Bronchial epithelial cell (primary cell): ENCODE measurements at regions not wholly inside any gene's neighbourhood (a gene's known extent, or its start where the extent isn't known, plus 50 kb on each side); places are given as distances from the start of the nearest gene placed in this dataset.

Source experiments
- DNase-seq: peaks from one replicate; pipeline ENCODE4 v3.0.0-alpha.2; 2010; ENCODE audit warnings: low read depth
- FAIRE-seq: peaks from 2 replicates; lab custom pipeline; 2011; peaks lifted over from hg19 to GRCh38; lab: Jason Lieb, UNC
- H3K27me3 ChIP-seq: 2 replicates; pipeline ENCODE4 v1.5.1; 2011; ENCODE audit warnings: low read length; ENCODE audit not compliant: control insufficient read depth, insufficient read depth
- H3K36me3 ChIP-seq: 2 replicates; pipeline ENCODE4 v1.5.1; 2011; ENCODE audit warnings: low read length; ENCODE audit not compliant: control insufficient read depth, insufficient read depth
- H3K4me3 ChIP-seq: 2 replicates; pipeline ENCODE4 v1.5.1; 2011; ENCODE audit warnings: mild to moderate bottlenecking, low read depth, low read length, control low read depth
- TF ChIP-seq, protein P1 (sequence below): IDR thresholded peaks from 2 replicates; pipeline ENCODE4 v1.5.1; 2011; ENCODE audit warnings: mild to moderate bottlenecking, moderate library complexity, low read length, control low read depth, inconsistent platforms; ENCODE audit not compliant: insufficient read depth, severe bottlenecking

DNA sequence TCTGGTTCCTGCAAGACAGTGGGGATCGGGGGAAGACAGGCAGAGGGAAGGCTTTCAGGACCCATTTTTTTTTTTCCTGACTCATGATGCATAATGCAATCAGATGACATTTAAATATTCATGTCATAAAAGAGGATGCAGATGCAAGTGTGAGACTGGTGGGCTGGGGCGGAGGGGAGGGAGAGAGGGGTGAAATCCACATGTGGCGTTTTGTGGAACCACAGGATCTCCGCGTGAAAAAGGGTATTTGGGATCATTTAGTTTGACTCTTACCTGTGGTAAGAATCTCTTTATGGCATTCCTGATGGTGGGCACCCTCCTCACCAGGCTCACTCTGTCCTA, 249.3 kb upstream of the CSF3R start:
- FAIRE-seq (no peak), DNase-seq (no peak)
- TF ChIP-seq, protein P1, sequence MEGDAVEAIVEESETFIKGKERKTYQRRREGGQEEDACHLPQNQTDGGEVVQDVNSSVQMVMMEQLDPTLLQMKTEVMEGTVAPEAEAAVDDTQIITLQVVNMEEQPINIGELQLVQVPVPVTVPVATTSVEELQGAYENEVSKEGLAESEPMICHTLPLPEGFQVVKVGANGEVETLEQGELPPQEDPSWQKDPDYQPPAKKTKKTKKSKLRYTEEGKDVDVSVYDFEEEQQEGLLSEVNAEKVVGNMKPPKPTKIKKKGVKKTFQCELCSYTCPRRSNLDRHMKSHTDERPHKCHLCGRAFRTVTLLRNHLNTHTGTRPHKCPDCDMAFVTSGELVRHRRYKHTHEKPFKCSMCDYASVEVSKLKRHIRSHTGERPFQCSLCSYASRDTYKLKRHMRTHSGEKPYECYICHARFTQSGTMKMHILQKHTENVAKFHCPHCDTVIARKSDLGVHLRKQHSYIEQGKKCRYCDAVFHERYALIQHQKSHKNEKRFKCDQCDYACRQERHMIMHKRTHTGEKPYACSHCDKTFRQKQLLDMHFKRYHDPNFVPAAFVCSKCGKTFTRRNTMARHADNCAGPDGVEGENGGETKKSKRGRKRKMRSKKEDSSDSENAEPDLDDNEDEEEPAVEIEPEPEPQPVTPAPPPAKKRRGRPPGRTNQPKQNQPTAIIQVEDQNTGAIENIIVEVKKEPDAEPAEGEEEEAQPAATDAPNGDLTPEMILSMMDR, result no peak
- Histone ChIP-seq H3K4me3 (no peak overlapping the region), H3K36me3 (no peaks in the 10 kb centered on the region), H3K27me3 (peaks cover 1% of the 10 kb centered on the region)

DNA sequence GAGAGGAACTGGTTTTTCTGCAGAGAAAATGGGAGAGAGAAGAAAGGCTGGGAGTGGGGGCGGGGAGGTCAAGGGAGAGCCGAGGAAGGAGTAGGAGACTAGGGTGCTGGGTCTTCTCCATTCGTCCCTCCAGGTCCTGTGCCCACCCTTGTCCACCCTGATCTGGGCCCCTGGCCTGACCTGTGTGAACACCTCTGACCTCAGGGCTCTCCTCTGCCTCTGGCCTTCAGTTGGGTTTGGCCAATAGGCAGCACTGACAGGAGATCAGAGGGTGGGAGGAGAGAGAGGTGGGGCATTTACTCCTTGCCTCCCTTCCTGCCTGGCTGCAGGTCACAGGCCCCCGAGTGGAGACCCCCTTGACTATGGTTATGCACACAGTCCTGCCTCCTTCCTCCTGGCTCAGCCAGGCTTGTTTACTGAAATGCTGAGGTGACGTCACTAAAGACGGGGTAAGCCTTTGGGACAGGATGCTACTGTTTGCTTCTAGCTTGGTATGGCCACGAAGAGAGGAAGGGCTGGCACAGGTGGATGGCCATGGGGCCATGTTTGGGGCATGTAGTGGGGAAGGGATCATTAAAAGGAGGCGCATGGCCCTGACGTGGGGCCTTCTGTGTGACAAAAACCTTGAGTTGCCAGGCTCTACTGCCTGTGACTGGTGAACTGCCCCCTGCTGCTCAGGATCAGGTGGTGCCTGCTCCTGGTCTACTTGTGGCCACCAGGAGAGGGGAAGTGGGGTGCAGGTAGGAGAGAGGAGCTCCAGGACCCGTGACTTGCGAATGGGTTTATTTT, 248.7 kb upstream of the CSF3R start:
- DNase-seq (no peak), FAIRE-seq (no peak)
- peaks cover 1% of the 10 kb centered on the region for H3K27me3 ChIP-seq
- no peak overlapping the region for H3K4me3 ChIP-seq
- TF ChIP-seq, protein P1, result no peak
- H3K36me3 ChIP-seq, result no peaks in the 10 kb centered on the region

DNA sequence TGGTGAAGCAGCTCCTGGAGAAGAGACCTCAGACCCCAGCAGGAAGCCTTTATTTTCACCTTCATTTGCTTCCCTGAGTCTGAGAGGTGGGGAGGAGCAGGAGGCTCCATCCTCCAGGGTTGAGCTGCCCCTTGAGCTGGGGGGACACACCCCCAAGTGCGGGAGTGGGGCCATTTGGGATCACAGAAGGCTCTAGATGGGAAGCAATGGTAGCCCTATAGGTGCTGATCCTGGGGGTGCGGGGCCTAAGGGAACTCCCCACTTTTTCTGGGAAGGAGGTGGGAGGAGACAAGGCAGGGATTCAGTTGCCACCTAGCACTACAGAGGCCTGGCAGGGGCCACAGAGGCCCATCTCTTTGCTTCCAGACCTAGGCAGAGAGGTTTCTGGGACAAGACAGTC, 247.9 kb upstream of the CSF3R start:
- TF ChIP-seq, protein P1, result no peak
- Histone ChIP-seq H3K4me3 (no peak overlapping the region), H3K36me3 (no peaks in the 10 kb centered on the region), H3K27me3 (no peaks in the 10 kb centered on the region)
- FAIRE-seq (no peak), DNase-seq (no peak)

DNA sequence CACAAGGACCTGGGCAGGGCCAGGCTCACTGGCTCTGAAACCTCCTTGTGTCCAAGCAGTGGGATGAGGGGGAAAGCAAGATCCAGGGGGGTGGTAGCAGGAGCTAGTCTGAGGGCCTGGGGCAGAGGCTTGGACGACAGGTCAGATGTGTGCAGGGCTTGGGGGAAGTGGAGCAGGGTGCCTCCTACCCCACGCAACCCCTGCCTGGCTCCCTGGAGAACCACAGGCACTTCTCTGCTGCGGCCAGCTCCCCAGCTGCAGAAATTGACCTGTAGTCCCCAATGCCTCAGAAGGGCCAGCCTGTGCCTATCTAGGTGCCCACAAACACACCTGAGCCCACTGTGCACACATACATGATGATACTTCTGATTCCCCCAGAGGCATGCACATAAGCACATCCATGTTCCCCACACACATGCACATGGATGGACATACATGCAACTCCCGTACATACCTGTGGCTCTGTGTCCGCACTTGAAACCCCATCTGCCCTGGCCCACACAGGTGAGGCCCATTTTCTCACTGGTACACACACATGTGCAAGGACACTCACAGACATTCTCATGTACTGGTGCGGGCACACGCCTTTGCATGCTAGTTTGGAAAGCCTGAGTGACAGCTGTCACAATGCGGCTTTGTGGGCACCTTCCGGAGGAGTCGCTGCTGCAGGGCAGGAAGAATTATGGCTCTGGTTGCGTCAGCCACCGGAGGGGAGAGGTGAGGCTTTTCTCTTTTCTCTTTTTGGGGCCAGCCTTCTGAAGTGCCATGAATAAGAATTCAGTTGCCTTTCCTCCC, 247.2 kb upstream of the CSF3R start:
- FAIRE-seq, result peak; percentile 13
- TF ChIP-seq, protein P1, result no peak

DNA sequence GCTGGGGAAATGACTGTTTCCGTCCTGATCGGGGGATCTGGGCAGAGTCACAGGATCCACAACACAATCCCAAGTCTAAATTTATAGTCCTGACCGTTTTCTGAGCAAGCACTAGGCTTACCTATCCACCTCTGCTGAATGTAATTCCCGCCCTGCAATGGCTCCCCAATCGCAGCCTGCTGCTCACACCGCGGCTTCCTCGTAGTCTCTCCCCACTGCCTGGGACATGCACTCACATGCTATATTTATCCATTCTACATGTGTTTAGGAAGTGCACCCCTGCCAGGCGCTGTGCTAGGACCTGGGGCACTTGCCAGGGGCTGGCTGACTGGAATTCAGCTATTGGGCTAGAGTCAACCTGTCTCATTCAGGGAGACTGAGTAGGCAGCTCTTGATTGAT, 246.6 kb upstream of the CSF3R start:
- DNase-seq (no peak), FAIRE-seq (no peak)
- TF ChIP-seq, protein P1, result no peak
- no peaks in the 10 kb centered on the region for H3K36me3 ChIP-seq
- H3K27me3 ChIP-seq, result no peaks in the 10 kb centered on the region
- no peak overlapping the region for H3K4me3 ChIP-seq

More for the DNA sequence above, 247.2 kb upstream of the CSF3R start:
- Histone ChIP-seq H3K4me3 (no peak overlapping the region), H3K36me3 (no peaks in the 10 kb centered on the region), H3K27me3 (no peaks in the 10 kb centered on the region)
- no peak for DNase-seq
